LNCaP clone FGC (cell line): ENCODE measurements at regions not wholly inside any gene's neighbourhood (a gene's known extent, or its start where the extent isn't known, plus 50 kb on each side); places are given as distances from the start of the nearest gene placed in this dataset.

ENCODE experiments used
- DNase-seq: peaks from one replicate; pipeline ENCODE4 v3.0.0-alpha.2; 2011; ENCODE audit warnings: low read depth
- H3K4me3 ChIP-seq: 2 replicates; pipeline ENCODE4 v1.5.1; 2011; ENCODE audit warnings: mild to moderate bottlenecking, low read depth, low read length, control low read depth
- TF ChIP-seq, protein P1 (sequence below): IDR thresholded peaks from 2 replicates; pipeline ENCODE4 v1.5.1; 2012; ENCODE audit warnings: mild to moderate bottlenecking; ENCODE audit not compliant: control insufficient read depth, insufficient read depth; ENCODE audit errors: extremely low read depth

DNA sequence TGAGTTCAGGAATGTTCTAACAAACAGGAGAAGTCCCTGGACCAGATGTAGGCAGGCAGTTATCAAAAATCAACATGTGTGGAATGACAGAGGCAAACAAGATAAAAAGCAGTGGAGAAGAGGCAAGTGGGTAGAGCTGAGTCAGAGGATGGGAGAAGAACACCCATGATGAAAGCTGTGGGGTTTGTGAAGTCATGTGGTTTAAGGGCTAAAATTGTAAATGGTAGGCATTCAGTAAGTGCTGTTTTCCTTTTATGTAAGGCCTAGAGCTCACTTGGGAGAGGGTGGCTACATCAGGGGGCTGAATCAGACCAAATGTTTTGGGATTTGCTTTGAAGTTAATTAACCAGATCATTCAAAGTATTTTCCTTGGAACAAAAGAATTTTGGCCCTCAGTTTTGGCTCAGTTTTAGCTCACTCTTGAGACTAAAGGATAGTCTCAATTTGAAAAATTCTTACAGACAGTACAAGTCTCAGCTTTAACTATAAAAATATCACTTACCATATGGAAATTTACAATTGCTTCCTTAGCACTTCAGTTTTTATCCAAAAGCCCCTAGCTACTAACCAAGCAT lies 114.5 kb upstream of the PCDH7 start:
- no peak for DNase-seq
- no peak overlapping the region for H3K4me3 ChIP-seq
- TF ChIP-seq, protein P1, sequence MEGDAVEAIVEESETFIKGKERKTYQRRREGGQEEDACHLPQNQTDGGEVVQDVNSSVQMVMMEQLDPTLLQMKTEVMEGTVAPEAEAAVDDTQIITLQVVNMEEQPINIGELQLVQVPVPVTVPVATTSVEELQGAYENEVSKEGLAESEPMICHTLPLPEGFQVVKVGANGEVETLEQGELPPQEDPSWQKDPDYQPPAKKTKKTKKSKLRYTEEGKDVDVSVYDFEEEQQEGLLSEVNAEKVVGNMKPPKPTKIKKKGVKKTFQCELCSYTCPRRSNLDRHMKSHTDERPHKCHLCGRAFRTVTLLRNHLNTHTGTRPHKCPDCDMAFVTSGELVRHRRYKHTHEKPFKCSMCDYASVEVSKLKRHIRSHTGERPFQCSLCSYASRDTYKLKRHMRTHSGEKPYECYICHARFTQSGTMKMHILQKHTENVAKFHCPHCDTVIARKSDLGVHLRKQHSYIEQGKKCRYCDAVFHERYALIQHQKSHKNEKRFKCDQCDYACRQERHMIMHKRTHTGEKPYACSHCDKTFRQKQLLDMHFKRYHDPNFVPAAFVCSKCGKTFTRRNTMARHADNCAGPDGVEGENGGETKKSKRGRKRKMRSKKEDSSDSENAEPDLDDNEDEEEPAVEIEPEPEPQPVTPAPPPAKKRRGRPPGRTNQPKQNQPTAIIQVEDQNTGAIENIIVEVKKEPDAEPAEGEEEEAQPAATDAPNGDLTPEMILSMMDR, result no peak

DNA sequence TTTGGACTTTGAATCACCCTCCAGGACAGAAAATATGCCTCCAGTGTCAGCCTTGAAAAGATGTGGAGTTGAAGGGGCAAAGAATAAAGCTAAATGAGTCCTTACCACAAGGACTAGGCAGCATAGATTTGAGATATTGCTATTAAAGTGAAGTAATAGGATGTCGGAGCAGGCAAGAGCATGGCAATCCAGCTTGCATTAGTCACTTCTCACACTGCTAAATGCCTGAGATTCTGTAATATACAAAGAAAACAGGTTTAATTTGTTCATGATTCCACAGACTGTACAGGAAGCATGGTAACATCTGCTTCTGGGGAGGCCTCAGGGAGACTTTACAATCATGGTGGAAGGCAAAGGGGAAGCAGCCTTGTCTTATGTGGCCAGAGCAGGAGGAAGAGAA lies 109.8 kb upstream of the PCDH7 start:
- H3K4me3 ChIP-seq, result no peak overlapping the region
- TF ChIP-seq, protein P1, result no peak
- DNase-seq, result no peak

DNA sequence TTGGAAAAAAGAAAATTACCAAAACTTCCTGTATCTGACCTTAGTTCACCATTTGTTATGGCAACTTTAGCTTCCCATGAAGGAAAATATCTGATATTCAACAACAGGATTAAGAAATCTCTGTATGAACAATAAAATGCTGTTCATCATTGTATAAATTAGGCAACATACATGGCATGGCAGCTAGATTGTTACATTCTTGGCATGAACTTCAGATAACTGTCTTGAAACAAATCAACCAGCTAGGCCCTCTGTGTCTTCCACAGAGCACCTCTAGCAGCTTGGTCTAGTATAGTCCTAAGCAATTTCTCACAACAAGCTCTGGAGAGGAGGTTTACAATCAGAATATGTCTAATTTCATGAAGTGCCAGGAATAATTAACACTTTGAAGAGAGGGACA lies 105.4 kb upstream of the PCDH7 start:
- DNase-seq, result no peak
- H3K4me3 ChIP-seq, result no peak overlapping the region
- TF ChIP-seq, protein P1, result no peak

DNA sequence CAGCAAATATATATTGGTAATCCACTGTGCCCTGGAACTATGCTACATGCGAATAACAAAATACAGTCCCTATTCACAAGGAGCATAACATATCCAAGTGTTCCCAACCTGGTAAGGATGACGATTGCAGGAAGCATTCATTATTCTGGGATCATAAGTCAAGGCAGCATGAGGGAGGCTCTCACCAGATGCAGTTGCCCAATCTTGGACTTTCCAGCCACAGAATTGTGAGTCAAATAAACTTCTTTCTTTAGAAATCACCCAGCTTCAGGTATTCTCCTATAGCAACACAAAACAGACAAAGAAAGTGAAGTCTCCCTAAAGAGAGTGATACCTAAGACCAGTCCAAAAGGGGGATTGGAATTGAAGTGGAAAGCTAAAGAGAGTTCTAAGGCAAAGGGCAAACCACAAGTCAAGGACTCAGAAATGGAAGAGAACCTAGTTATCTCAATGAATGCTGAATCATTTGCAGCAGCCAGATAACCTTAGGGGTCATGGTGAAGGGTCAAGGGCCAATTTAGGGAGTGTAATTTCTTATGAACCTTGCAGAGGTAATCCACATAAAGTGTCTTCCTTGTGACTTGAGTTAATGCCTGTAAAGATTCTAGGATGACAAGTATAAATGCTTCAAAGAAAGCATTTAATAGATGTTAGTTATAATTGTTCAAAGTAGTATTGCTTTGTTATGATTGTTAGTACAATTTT lies 103.1 kb upstream of the PCDH7 start:
- DNase-seq, result no peak
- TF ChIP-seq, protein P1, result no peak
- H3K4me3 ChIP-seq, result no peak overlapping the region

DNA sequence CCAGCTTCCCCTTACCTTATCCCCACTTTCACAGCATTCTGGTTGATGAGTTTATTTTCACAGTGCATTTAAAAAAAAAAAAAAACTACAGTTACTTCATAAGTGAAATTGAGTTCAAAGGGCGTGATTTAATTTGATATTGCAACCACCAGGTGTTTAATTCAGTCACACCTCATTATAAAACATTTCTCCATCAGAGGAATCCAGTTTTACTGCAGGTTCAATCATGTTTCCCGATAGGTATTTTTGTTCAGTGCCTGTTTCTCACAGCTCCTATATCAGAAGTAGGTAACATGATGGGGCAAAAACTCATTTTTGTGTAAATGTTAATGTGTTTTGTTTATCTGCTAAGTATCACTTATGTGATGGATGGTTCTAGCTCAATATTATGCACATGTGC lies 102.3 kb upstream of the PCDH7 start:
- H3K4me3 ChIP-seq, result no peak overlapping the region
- DNase-seq, result no peak
- TF ChIP-seq, protein P1, result no peak

DNA sequence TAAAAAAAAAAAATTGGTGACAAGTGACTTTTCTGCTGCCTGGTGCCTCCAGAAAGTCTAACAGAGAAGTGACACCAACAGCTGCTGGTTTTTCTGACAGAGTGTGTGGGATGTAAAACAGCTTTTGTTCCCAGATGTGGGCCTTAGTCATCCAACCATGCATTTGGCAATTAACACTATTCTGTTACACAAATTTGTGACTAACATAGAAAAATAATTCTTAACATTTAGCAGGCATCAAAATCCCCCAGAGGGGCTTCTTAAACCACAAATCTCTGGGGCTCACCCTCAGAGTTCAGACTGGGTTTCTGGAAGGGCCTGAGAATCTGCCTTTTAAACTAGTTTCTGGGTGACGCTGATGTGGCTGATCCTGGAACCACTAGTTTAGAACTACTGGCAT lies 100.5 kb upstream of the PCDH7 start:
- TF ChIP-seq, protein P1, result no peak
- H3K4me3 ChIP-seq, result no peak overlapping the region
- DNase-seq, result no peak

DNA sequence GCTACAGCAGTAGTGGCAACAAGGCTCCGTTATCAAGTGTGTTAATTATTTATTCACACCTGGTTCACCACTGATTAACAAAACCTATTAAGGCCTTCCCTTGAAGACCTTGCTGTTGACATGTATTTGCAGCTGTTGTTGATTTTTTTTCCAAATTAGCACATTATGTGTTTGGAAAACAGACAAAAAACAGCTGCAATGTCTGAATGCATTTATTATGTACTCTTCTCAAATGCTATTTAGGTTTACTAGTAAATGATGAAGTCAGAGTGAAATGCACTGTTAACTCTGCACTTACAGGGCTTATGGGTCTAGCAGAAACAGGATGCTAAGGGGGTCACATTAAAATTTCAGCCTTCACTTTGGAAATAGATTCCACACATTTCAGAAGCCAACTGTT lies 99.5 kb upstream of the PCDH7 start:
- H3K4me3 ChIP-seq, result no peak overlapping the region
- DNase-seq, result no peak

More for the DNA sequence above, 99.5 kb upstream of the PCDH7 start:
- TF ChIP-seq, protein P1, result no peak
